ENCODE measurements at regions not wholly inside any gene's neighbourhood (a gene's known extent, or its start where the extent isn't known, plus 50 kb on each side); places are given as distances from the start of the nearest gene placed in this dataset.

DNA sequence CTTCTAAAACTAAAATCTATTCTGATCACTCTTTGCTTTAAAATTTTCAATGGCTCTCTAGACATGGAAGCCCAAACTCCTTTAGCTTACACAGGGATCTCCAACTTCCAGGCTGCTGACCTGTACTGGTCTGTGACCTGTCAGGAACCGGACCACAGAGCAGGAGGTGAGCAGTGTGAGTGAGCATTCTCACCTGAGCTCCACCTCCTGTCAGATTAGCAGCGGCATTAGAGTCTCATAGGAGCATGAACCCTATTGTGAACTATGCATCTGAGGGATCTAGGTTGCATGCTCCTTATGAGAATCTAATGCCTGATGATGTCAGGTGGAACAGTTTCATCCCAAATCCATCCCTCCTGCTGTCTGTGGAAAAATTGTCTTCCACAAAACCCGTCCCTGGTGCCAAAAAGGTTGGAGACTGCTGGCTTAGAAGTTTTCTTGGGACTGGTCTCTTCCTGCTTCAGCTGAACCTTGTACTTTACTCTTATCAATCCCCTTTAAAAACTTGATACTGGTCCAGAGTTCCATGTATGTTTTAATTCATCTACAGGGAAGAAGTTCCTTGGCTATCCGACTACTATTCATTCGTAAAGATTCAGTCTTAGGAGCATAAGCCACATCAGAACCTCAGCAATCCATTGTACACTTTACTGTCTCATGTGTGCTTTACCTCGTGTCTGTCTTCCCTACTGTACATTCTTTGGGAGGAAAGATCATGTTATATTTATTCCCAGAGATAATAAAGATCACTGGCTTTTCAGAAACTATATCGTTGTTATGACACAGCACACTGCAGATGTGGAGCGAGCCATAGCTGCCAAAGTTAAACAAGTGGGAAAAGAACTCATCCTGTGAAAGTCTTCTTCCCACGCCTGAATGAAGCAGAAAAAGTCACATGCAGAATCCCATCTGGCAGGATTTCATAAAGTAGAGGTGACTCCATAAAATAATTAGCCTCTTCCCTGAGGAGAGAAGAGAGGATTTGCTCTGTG, 183.8 kb downstream of the LRATD1 start:
- Histone ChIP-seq H3K27me3 (replicated peaks in 1 of 2; ENCODE audit: control insufficient read depth in 2 of 2, insufficient read depth in 2 of 2, low read length in 1 of 2) (no peaks in the 10 kb centered on the region), H2AFZ (ENCODE audit: control insufficient read depth, low read depth, low read length) (no peak overlapping the region), H3K9ac (ENCODE audit: control insufficient read depth, insufficient read depth, low read length) (no peak overlapping the region), H4K20me1 (ENCODE audit: control insufficient read depth, insufficient read depth) (no peaks in the 10 kb centered on the region), H3K79me2 (ENCODE audit: control insufficient read depth, insufficient read depth, low read length) (no peaks in the 10 kb centered on the region), H3K4me1 (ENCODE audit: control insufficient read depth, insufficient read depth, low read length) (no peaks in the 10 kb centered on the region), H3K9me3 (replicated peaks; ENCODE audit: control insufficient read depth, insufficient read depth, low read length) (no peaks in the 10 kb centered on the region), H3K36me3 (ENCODE audit: control insufficient read depth in 2 of 2, insufficient read depth in 2 of 2, low read length in 1 of 2) (no peaks in the 10 kb centered on the region), H3K27ac (ENCODE audit: control insufficient read depth, insufficient read depth) (no peak overlapping the region), H3K4me2 (ENCODE audit: control insufficient read depth, insufficient read depth) (no peak overlapping the region), H3K4me3 (no peak overlapping the region)
- FAIRE-seq: no peak
- no peak for DNase-seq (ENCODE audit: low read depth, low spot score)
- intact Hi-C loops (cut with micrococcal nuclease; ENCODE audit: unreplicated experiment): no loop called here
- TF ChIP-seq TBL1XR1 (IDR thresholded peaks at IDR 0.05; ENCODE audit: low read depth, low read length): no peak
- no peak for TF ChIP-seq SIX5 (IDR thresholded peaks at IDR 0.05; ENCODE audit: low read depth, low read length, severe bottlenecking)
- TF ChIP-seq CREM (IDR thresholded peaks at IDR 0.05; ENCODE audit: low read depth): no peak
- TF ChIP-seq RBBP5 (conservative IDR thresholded peaks at IDR 0.05): no peak
- in situ Hi-C loops (cut with MboI): no loop called here
- RAD21 ChIA-PET (ENCODE audit: unreplicated experiment): no interaction called here
- WGBS (ENCODE audit: insufficient coverage, insufficient replicate concordance, low lambda C conversion rate, missing lambda C conversion rate): 17% methylated on average over 9 of the region's 9 CpGs
- no peak for ATAC-seq
- POLR2A ChIA-PET: no interaction called here
- BruUV-seq (replicated peaks): no TSS peak
- CTCF ChIA-PET: no interaction called here
- SMC1A ChIA-PET (ENCODE audit: uncharacterized antibody, unreplicated experiment): no interaction called here

DNA sequence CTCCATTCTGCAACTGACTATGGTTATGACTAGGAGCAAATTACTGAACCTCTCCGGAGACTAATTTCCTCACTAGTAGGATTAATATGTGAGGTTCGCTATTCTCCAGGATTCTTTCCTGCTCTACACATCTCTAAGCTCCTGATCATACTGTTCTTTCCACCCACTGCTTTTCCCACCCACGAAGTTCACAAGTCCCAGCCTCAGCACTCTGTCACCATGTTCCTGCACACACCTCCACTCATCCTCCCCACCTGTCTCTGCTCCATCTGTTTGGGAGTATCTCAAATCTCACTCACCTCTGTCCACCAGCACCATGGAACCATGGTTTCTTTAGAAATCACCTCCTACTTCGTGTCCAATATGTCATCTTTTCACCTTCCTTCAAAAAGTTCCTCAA, 185.3 kb downstream of the LRATD1 start:
- no peaks in the 10 kb centered on the region for H3K4me1 ChIP-seq (ENCODE audit: control insufficient read depth, insufficient read depth, low read length)
- POLR2A ChIA-PET: no interaction called here
- H3K79me2 ChIP-seq (ENCODE audit: control insufficient read depth, insufficient read depth, low read length): no peaks in the 10 kb centered on the region
- no peaks in the 10 kb centered on the region for H4K20me1 ChIP-seq (ENCODE audit: control insufficient read depth, insufficient read depth)
- no TSS peak for BruUV-seq (replicated peaks)
- H3K4me3 ChIP-seq: no peak overlapping the region
- WGBS (ENCODE audit: insufficient coverage, insufficient replicate concordance, low lambda C conversion rate, missing lambda C conversion rate): 16% methylated on average over 4 of the region's 4 CpGs
- CTCF ChIA-PET: no interaction called here
- no peaks in the 10 kb centered on the region for H3K36me3 ChIP-seq (ENCODE audit: control insufficient read depth in 2 of 2, insufficient read depth in 2 of 2, low read length in 1 of 2)
- TF ChIP-seq SKIL (IDR thresholded peaks at IDR 0.05; ENCODE audit: low read depth, poor library complexity, severe bottlenecking): no peak
- no peak for TF ChIP-seq EZH2 (IDR thresholded peaks at IDR 0.05; ENCODE audit: borderline replicate concordance, control insufficient read depth, low read depth, low read length)
- intact Hi-C loops (cut with micrococcal nuclease; ENCODE audit: unreplicated experiment): no loop called here
- SMC1A ChIA-PET (ENCODE audit: uncharacterized antibody, unreplicated experiment): no interaction called here
- DNase-seq (ENCODE audit: low read depth, low spot score) (no peak), FAIRE-seq (no peak), ATAC-seq (no peak)
- H2AFZ ChIP-seq (ENCODE audit: control insufficient read depth, low read depth, low read length): no peak overlapping the region
- no peak overlapping the region for H3K9ac ChIP-seq (ENCODE audit: control insufficient read depth, insufficient read depth, low read length)
- no peaks in the 10 kb centered on the region; a peak in 1 of 4 replicates for H3K27me3 ChIP-seq (replicated peaks in 1 of 2; ENCODE audit: control insufficient read depth in 2 of 2, insufficient read depth in 2 of 2, low read length in 1 of 2)
- no peak overlapping the region for H3K27ac ChIP-seq (ENCODE audit: control insufficient read depth, insufficient read depth)
- H3K4me2 ChIP-seq (ENCODE audit: control insufficient read depth, insufficient read depth): no peak overlapping the region
- no peaks in the 10 kb centered on the region for H3K9me3 ChIP-seq (replicated peaks; ENCODE audit: control insufficient read depth, insufficient read depth, low read length)
- RAD21 ChIA-PET (ENCODE audit: unreplicated experiment): no interaction called here
- in situ Hi-C loops (cut with MboI): no loop called here

Measured in GM12878 (cell line).